Gastrocnemius medialis (tissue), 4 donors: ENCODE measurements at regions not wholly inside any gene's neighbourhood (a gene's known extent, or its start where the extent isn't known, plus 50 kb on each side); places are given as distances from the start of the nearest gene placed in this dataset.

Source experiments
- ATAC-seq, 2 donors: fragments of 150-250 bp; one replicate each; pipeline ENCODE4 v1.9.1; 2016
- DNase-seq, 2 donors: peaks; one replicate each; pipeline ENCODE4 v3.0.0-alpha.2; 2019
- H3K27ac ChIP-seq, 4 donors: fragments of 200-600 bp; sonication (generic); 1 replicate in 1 of 4; 2 replicates in 3 of 4; pipeline ENCODE4 v1.5.1; 2016 to 2018; ENCODE audit warnings: mild to moderate bottlenecking in 2 of 4, moderate library complexity in 1 of 4
- H3K27me3 ChIP-seq, 3 donors: fragments of 200-600 bp; sonication (generic) in 2 of 3; 1 replicate in 1 of 3; 2 replicates in 2 of 3; pipeline versions ENCODE4 v1.5.1 to v1.6.0; 2016 to 2019; ENCODE audit warnings: mild to moderate bottlenecking in 1 of 3, moderate library complexity in 1 of 3
- H3K36me3 ChIP-seq, 2 donors: fragments of 200-600 bp; sonication (generic) in 1 of 2; one replicate each; pipeline ENCODE4 v1.5.1; 2017 to 2018
- H3K4me1 ChIP-seq, 2 donors: fragments of 200-600 bp; sonication (generic) in 1 of 2; one replicate each; pipeline ENCODE4 v1.5.1; 2016 to 2017; ENCODE audit warnings: mild to moderate bottlenecking in 2 of 2
- H3K4me3 ChIP-seq, 4 donors: fragments of 200-600 bp; sonication (generic) in 3 of 4; 1 replicate in 1 of 4; 2 replicates in 3 of 4; pipeline ENCODE4 v1.5.1; 2016 to 2019; ENCODE audit warnings: mild to moderate bottlenecking in 2 of 4
- H3K9me3 ChIP-seq, 3 donors: fragments of 200-600 bp; sonication (generic) in 2 of 3; 1 replicate in 1 of 3; 2 replicates in 2 of 3; pipeline ENCODE4 v1.5.1; 2016 to 2019
- CTCF ChIP-seq, 5 experiments: fragments of 450-650 bp in 3 of 5; fragments of 200-600 bp in 2 of 5; sonication (generic) in 2 of 5; IDR thresholded peaks in 4 of 5; conservative IDR thresholded peaks in 1 of 5; 1 replicate in 4 of 5; 2 replicates in 1 of 5; pipeline ENCODE4 v1.5.1; 2016 to 2019; ENCODE audit warnings: antibody characterized with exemption in 5 of 5, mild to moderate bottlenecking in 3 of 5, moderate library complexity in 3 of 5
- POLR2A ChIP-seq, 2 donors: fragments of 450-650 bp; IDR thresholded peaks; one replicate each; pipeline ENCODE4 v1.6.1; 2017; ENCODE audit warnings: antibody characterized with exemption in 2 of 2, mild to moderate bottlenecking in 2 of 2, moderate library complexity in 2 of 2
- in situ Hi-C, 4 donors: fragments of 200-750 bp; cut with MboI; loops; one replicate each; pipeline versions ENCODE4 v1.15.0 to v1.8.0; 2017; ENCODE audit warnings: low sequenced_read_pairs in 4 of 4
- intact Hi-C: fragments of 100-400 bp; cut with DNase I; formaldehyde crosslinking; loops from one replicate; pipeline ENCODE4 v1.15.1; 2023; ENCODE audit warnings: low total_unique reads

- in situ Hi-C loops (no loop called here), intact Hi-C loops (no loop called here)
- H3K27me3 ChIP-seq: no peaks in the 10 kb centered on the region
- no peaks in the 10 kb centered on the region for H3K4me1 ChIP-seq
- DNase-seq (no peak), ATAC-seq (no peak)
- no peak overlapping the region for H3K4me3 ChIP-seq
- TF ChIP-seq CTCF (IDR thresholded peaks at IDR 0.05 in 4 of 5, conservative IDR thresholded peaks at IDR 0.05 in 1 of 5): no peak
- no peak for TF ChIP-seq POLR2A (IDR thresholded peaks at IDR 0.05)
- H3K36me3 ChIP-seq: no peaks in the 10 kb centered on the region
- H3K27ac ChIP-seq: no peak overlapping the region
- no peaks in the 10 kb centered on the region for H3K9me3 ChIP-seq
Measured at GRCh38 chr6:1077478-1078416, 234.2 kb upstream of the FOXQ1 start.

GRCh38 chr6:1076531-1077459 lies 235.1 kb upstream of the FOXQ1 start:
- H3K36me3 ChIP-seq: no peaks in the 10 kb centered on the region
- no peaks in the 10 kb centered on the region for H3K9me3 ChIP-seq
- H3K27me3 ChIP-seq: no peaks in the 10 kb centered on the region
- no peak for ATAC-seq
- H3K4me1 ChIP-seq: no peaks in the 10 kb centered on the region
- intact Hi-C loops: no loop called here
- no peak for DNase-seq
- no peak overlapping the region for H3K4me3 ChIP-seq
- TF ChIP-seq CTCF (IDR thresholded peaks at IDR 0.05 in 4 of 5, conservative IDR thresholded peaks at IDR 0.05 in 1 of 5): no peak
- TF ChIP-seq POLR2A (IDR thresholded peaks at IDR 0.05): no peak
- no peak overlapping the region for H3K27ac ChIP-seq
- in situ Hi-C loops: no loop called here

GRCh38 chr6:1075880-1076279 lies 236.0 kb upstream of the FOXQ1 start:
- H3K36me3 ChIP-seq: no peaks in the 10 kb centered on the region
- in situ Hi-C loops: no loop called here

GRCh38 chr6:1075444-1075843 lies 236.5 kb upstream of the FOXQ1 start:
- in situ Hi-C loops: no loop called here
- no peak for TF ChIP-seq CTCF (IDR thresholded peaks at IDR 0.05 in 4 of 5, conservative IDR thresholded peaks at IDR 0.05 in 1 of 5)
- TF ChIP-seq POLR2A (IDR thresholded peaks at IDR 0.05): no peak

More at GRCh38 chr6:1075880-1076279, 236.0 kb upstream of the FOXQ1 start:
- TF ChIP-seq CTCF (IDR thresholded peaks at IDR 0.05 in 4 of 5, conservative IDR thresholded peaks at IDR 0.05 in 1 of 5) (no peak), POLR2A (IDR thresholded peaks at IDR 0.05) (no peak)
- DNase-seq (no peak), ATAC-seq (no peak)
- Histone ChIP-seq H3K9me3 (no peaks in the 10 kb centered on the region), H3K27me3 (no peaks in the 10 kb centered on the region), H3K4me3 (no peak overlapping the region), H3K4me1 (no peaks in the 10 kb centered on the region), H3K27ac (no peak overlapping the region)
- intact Hi-C loops: no loop called here

More at GRCh38 chr6:1075444-1075843, 236.5 kb upstream of the FOXQ1 start:
- no peak for ATAC-seq
- Histone ChIP-seq H3K27ac (no peak overlapping the region), H3K9me3 (no peaks in the 10 kb centered on the region), H3K27me3 (no peaks in the 10 kb centered on the region), H3K4me3 (no peak overlapping the region), H3K36me3 (no peaks in the 10 kb centered on the region), H3K4me1 (no peaks in the 10 kb centered on the region)
- intact Hi-C loops: no loop called here
- DNase-seq: no peak
